HuH-7 (cell line): ENCODE measurements at regions not wholly inside any gene's neighbourhood (a gene's known extent, or its start where the extent isn't known, plus 50 kb on each side); places are given as distances from the start of the nearest gene placed in this dataset.
"Not testable (repeated sequence)": the region's sequence is repeated elsewhere in the genome, so short reads cannot be mapped to it uniquely, and the experiment has no call there.

Experiments used
- DNase-seq: peaks from one replicate; pipeline ENCODE4 v3.0.0; 2011; ENCODE audit warnings: low spot score

- not testable (repeated sequence) for DNase-seq
Measured at GRCh38 chr2:87542599-87543174, 205.2 kb upstream of the PLGLB2 start.

GRCh38 chr2:87543797-87544196 is 204.1 kb upstream of the PLGLB2 start:
- DNase-seq = not testable (repeated sequence)

- not testable (repeated sequence) for DNase-seq
Measured at GRCh38 chr2:87547106-87547505, 200.8 kb upstream of the PLGLB2 start.

- DNase-seq = not testable (repeated sequence)
Measured at GRCh38 chr2:87547966-87548365, 199.9 kb upstream of the PLGLB2 start.

- DNase-seq = not testable (repeated sequence)
Measured at GRCh38 chr2:87548681-87549536, 199.0 kb upstream of the PLGLB2 start.

- DNase-seq = not testable (repeated sequence)
Measured at GRCh38 chr2:87549561-87550202, 198.2 kb upstream of the PLGLB2 start.

GRCh38 chr2:87554678-87555077 is 193.2 kb upstream of the PLGLB2 start:
- DNase-seq = not testable (repeated sequence)

- DNase-seq = not testable (repeated sequence)
Measured at GRCh38 chr2:87555082-87555481, 192.8 kb upstream of the PLGLB2 start.

GRCh38 chr2:87559001-87559400 is 188.9 kb upstream of the PLGLB2 start:
- DNase-seq = not testable (repeated sequence)

- DNase-seq = not testable (repeated sequence)
Measured at GRCh38 chr2:87559735-87560134, 188.2 kb upstream of the PLGLB2 start.

GRCh38 chr2:87565116-87565515 is 182.8 kb upstream of the PLGLB2 start:
- not testable (repeated sequence) for DNase-seq

GRCh38 chr2:87566531-87566930 is 181.4 kb upstream of the PLGLB2 start:
- DNase-seq = not testable (repeated sequence)

- not testable (repeated sequence) for DNase-seq
Measured at GRCh38 chr2:87567093-87567492, 180.8 kb upstream of the PLGLB2 start.

GRCh38 chr2:87567912-87568311 is 180.0 kb upstream of the PLGLB2 start:
- DNase-seq = not testable (repeated sequence)

- DNase-seq = not testable (repeated sequence)
Measured at GRCh38 chr2:87568554-87569278, 179.2 kb upstream of the PLGLB2 start.

GRCh38 chr2:87569689-87570397 is 178.0 kb upstream of the PLGLB2 start:
- DNase-seq = not testable (repeated sequence)

- not testable (repeated sequence) for DNase-seq
Measured at GRCh38 chr2:87571889-87572465, 175.9 kb upstream of the PLGLB2 start.

- DNase-seq = not testable (repeated sequence)
Measured at GRCh38 chr2:87572906-87573305, 175.0 kb upstream of the PLGLB2 start.

GRCh38 chr2:87573386-87574192 is 174.3 kb upstream of the PLGLB2 start:
- not testable (repeated sequence) for DNase-seq
